ENCODE measurements at regions not wholly inside any gene's neighbourhood (a gene's known extent, or its start where the extent isn't known, plus 50 kb on each side); places are given as distances from the start of the nearest gene placed in this dataset.

DNA sequence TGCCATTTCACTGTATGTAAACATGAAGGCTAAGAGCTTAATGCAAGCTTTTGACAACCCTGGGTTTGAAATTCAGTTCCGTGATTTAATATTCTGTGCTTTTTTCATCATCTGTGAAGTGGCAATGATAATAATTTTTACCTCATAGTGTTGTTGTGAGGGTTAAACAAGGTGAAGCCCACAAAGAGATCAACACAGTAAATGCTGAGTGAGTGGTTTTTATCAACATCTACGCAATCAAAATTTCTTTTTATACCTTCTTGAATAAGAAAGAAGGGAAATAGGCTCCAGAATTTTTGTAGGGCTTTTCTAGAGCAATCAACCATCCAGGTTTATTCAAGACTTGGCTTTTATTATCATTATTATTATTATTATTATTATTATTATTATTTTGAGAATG is 490.8 kb downstream of the SOX5 start:
- no peak for DNase-seq (ENCODE audit: low read depth)
- TF ChIP-seq, protein P1, sequence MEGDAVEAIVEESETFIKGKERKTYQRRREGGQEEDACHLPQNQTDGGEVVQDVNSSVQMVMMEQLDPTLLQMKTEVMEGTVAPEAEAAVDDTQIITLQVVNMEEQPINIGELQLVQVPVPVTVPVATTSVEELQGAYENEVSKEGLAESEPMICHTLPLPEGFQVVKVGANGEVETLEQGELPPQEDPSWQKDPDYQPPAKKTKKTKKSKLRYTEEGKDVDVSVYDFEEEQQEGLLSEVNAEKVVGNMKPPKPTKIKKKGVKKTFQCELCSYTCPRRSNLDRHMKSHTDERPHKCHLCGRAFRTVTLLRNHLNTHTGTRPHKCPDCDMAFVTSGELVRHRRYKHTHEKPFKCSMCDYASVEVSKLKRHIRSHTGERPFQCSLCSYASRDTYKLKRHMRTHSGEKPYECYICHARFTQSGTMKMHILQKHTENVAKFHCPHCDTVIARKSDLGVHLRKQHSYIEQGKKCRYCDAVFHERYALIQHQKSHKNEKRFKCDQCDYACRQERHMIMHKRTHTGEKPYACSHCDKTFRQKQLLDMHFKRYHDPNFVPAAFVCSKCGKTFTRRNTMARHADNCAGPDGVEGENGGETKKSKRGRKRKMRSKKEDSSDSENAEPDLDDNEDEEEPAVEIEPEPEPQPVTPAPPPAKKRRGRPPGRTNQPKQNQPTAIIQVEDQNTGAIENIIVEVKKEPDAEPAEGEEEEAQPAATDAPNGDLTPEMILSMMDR (conservative IDR thresholded peaks at IDR 0.05; ENCODE audit: low read depth, low read length), result no peak
- no peak overlapping the region for H3K4me3 ChIP-seq (ENCODE audit: low read depth, low read length)

DNA sequence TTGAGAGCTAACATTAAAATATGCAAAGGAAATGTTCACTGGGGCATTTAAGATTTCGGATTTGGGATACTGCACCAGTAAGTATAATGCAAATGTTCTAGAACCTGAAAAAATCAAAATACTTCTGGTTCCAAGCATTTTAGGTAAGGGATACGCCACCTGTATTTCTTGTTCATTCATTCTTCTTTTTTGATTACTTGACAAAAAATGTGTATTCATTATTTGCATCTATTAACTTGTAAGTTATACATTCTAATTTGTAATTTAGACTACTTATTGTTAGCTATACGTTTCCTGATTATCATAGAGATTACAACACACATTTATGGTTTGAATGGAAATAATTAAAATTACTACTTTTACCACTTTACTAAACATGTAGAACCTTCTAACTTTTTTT is 486.9 kb downstream of the SOX5 start:
- TF ChIP-seq, protein P1 (conservative IDR thresholded peaks at IDR 0.05; ENCODE audit: low read depth, low read length), result no peak
- no peak overlapping the region for H3K4me3 ChIP-seq (ENCODE audit: low read depth, low read length)
- DNase-seq (ENCODE audit: low read depth), result no peak

DNA sequence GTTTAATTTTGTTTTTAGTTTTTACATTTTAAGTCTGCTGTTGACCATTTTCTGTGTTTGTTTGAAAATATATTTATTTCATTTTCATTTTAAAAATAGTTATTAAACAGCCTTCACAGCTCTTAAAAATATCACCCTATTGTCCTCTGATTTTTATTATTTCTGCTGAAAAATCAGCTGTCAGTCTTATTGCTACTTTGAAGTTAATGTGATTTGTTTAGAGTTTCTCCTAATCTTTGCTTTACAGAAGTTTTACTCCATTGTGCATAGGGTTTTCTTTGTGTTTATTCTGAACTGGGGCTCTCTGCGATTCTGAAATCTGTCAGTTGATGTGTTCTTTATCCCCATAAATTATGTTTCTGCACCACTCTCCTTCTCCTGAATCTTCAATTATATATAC is 486.3 kb downstream of the SOX5 start:
- TF ChIP-seq, protein P1 (conservative IDR thresholded peaks at IDR 0.05; ENCODE audit: low read depth, low read length), result no peak
- no peak for DNase-seq (ENCODE audit: low read depth)

DNA sequence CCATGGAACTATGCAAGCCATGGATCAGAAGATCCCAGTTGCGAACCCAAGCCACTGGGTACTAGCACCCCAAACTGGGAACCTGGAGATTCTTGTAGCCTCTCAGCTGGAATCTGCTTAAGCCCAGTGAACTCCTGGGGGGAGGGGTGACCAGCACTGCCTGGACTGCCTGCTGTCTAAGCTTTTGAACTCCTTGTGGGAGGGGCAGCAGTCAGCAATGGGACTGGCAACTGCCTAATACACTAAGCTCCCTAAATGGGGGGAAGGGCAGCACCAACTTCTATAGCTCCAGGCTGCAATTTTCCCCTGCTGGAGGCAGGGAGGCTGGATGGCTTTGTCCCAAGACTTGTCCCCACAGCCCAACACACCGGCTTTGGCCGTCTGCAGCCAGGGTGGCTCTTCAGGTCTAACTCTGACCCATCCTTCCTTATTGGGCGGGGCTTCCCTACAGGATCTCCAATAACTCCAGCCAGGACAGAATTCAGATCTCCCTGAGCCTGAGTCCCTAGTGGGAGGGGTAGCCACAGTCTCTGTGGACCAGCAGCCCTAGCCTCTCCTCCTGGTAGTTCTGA is 485.1 kb downstream of the SOX5 start:
- TF ChIP-seq, protein P1 (conservative IDR thresholded peaks at IDR 0.05; ENCODE audit: low read depth, low read length), result no peak
- DNase-seq (ENCODE audit: low read depth), result no peak

More for the DNA sequence above, 486.3 kb downstream of the SOX5 start:
- H3K4me3 ChIP-seq (ENCODE audit: low read depth, low read length), result no peak overlapping the region

DNA sequence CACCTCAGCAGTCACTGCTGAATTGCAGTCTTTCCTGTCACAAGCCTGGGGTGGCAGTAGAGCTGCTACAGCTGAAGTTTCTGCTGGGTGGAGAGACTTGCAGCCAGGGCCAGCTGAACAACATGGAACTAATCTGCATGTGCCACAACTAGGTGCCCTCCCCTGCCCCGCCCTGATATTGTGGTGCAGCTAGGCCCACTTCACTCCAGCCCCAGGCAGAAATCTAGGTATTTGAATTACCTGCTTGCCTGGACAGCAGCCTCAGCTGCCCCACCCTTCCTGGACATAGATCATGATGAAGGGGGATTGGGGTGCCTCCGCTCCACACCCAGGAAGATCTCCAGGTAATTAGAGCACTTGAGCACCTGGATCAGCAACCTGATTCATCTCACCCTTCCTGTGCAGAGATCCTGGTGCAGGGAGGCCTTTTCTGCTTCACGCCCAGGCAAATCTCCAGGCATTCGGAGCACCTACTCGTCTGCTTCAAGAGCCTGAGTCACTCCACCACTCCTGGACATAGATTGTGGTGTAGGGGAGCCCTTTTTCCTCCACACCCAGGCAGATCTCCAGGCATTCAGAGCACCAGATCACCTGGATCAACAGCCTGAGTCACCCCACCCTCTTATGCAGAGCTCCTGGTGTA is 477.0 kb downstream of the SOX5 start:
- TF ChIP-seq, protein P1 (conservative IDR thresholded peaks at IDR 0.05; ENCODE audit: low read depth, low read length), result no peak
- no peak overlapping the region for H3K4me3 ChIP-seq (ENCODE audit: low read depth, low read length)
- no peak for DNase-seq (ENCODE audit: low read depth)

More for the DNA sequence above, 485.1 kb downstream of the SOX5 start:
- no peak overlapping the region for H3K4me3 ChIP-seq (ENCODE audit: low read depth, low read length)

DNA sequence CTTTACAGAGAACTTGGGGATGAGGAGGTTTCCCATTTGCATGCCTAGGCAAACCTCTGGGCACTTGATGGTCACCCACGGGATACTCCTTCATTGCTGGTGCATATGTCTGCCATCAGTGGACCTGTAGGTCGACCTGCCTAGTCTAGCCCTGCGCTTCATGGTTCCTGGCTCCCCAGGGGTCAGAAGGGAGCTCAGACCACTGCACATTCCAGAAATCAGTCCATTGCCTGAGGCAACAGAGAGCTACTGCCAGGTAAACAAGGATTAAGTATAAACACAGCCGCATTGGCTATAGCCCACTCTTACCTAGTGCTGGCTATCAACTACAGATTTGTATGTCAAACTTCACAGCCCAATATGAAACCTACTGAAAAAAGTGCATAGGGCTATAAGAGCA is 476.4 kb downstream of the SOX5 start:
- H3K4me3 ChIP-seq (ENCODE audit: low read depth, low read length), result no peak overlapping the region
- DNase-seq (ENCODE audit: low read depth), result no peak
- TF ChIP-seq, protein P1 (conservative IDR thresholded peaks at IDR 0.05; ENCODE audit: low read depth, low read length), result no peak

DNA sequence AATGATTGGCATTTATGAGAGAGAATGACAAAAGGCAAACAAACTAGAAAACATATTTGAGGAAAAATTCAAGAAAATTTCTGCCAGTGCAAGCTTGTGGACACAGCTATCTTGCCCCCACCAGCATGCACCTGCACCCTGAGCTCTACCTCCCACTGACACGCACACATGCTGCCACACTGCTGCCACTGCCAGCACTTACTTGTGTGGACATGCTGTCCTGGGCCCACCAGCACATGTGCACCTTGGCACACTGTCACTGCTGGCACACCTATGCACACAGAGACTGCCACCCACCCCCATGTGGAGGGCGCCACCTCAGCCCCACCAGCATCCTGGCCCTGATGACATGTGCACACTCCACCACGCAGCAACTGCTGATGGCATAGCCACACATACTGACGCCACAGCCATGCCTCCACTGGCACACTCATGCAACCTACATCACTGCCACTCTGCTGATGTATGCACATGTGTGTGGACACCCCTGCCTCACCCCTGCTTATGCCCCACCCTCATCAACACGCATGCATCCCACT is 475.0 kb downstream of the SOX5 start:
- TF ChIP-seq, protein P1 (conservative IDR thresholded peaks at IDR 0.05; ENCODE audit: low read depth, low read length), result no peak
- no peak overlapping the region for H3K4me3 ChIP-seq (ENCODE audit: low read depth, low read length)
- DNase-seq (ENCODE audit: low read depth), result no peak
